Activated naive CD8-positive, alpha-beta T cell treated with anti-CD3 and anti-CD28 coated beads for 36 hours (primary cell): ENCODE measurements at regions not wholly inside any gene's neighbourhood (a gene's known extent, or its start where the extent isn't known, plus 50 kb on each side); places are given as distances from the start of the nearest gene placed in this dataset.

ENCODE experiments used
- DNase-seq: peaks from one replicate; pipeline ENCODE4 v3.0.0; 2021
- H3K27ac Mint-ChIP-seq: one replicate; pipeline ENCODE4 v1.8.0; 2022; ENCODE audit warnings: mild to moderate bottlenecking, moderate library complexity, mixed read lengths
- H3K27me3 Mint-ChIP-seq: one replicate; pipeline ENCODE4 v1.8.0; 2022; ENCODE audit warnings: mild to moderate bottlenecking, mixed read lengths
- H3K36me3 Mint-ChIP-seq: one replicate; pipeline ENCODE4 v1.8.0; 2021; ENCODE audit warnings: mild to moderate bottlenecking, mixed read lengths
- H3K4me1 Mint-ChIP-seq: one replicate; pipeline ENCODE4 v1.8.0; 2021; ENCODE audit warnings: mixed read lengths
- H3K4me3 Mint-ChIP-seq: one replicate; pipeline ENCODE4 v1.8.0; 2022; ENCODE audit warnings: mild to moderate bottlenecking, moderate library complexity, mixed read lengths
- H3K9me3 Mint-ChIP-seq: one replicate; pipeline ENCODE4 v1.8.0; 2022; ENCODE audit warnings: mixed read lengths

DNA sequence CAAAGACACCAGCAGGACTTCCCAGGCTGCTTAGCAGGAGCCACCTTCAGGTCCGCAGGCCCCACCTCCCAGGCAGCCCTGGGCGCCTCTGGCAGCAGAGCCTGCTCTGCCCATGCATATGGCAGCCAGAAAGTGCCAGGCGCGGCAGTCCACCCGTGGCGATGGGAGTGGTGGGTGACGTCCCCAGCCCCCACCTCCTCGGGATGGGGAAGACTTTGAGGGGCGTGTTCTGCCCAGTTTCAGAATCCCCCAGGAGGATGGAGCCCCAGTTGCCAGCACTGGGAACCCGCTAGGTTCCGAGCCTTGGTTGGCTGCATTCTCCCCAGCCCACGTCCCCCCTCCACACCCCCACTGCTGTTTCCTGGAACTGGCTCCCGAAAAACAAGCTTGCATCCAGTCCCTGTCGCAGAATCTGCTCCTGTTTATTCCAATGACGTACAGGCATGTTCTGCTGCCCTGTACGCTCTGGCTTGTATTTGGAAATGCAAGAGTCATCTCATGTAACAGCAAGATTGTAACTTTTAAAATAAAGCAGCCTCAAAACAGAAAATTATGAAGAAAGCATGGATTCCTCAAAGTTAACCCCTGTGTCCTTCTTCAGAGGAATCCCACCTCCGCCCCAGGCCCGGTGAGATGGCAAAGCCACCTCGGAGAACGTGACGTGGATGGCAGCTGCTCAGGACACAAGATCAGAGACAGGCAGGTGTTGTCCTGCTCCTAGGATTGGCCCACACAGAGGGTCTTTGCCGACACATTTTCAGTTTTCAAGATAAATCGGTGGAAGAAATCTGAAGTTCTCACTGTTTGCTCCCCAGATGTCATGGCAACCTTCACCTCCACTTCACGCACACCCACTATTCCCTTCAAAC is 87.8 kb upstream of the PPP2R2D start:
- Mint-ChIP-seq H3K4me3 (no peak overlapping the region), H3K4me1 (no peaks in the 10 kb centered on the region), H3K27me3 (peaks cover 3% of the 10 kb centered on the region), H3K27ac (no peak overlapping the region), H3K36me3 (no peaks in the 10 kb centered on the region), H3K9me3 (no peaks in the 10 kb centered on the region)
- DNase-seq = no peak

DNA sequence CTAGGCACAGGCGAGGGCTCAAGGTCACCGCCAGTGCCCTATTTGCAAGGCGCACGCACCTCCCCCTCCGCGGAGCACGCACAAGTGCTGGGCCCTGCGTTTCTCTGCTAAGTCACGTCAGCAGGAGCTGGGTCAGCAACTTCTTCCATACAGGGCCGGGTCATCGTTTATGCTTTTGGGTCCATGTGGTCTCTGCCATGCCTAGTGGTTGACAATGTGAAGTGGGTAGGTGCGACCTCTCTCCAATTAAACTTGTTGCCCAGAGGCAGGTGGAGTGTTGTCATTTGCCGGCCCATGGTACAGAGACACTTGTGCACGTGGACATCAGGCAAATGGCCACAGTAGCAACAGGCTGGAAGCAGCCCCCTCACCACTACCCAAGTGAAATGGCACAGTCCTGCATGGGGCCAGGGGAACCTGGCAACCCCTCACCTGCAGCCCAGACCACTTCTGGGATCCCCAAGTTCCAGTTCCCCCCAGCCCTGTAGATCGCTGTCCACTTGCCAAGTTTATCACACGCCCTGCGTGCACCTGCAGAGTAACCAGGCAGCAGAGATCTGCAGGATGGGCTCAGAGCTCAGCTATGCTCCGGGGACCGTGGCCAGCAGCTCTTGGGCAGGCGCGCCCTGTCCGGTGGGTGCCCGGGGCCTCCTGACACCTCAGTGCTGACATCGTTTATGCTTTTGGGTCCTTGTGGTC is 86.1 kb upstream of the PPP2R2D start:
- H3K9me3 Mint-ChIP-seq = no peaks in the 10 kb centered on the region
- peaks cover 3% of the 10 kb centered on the region for H3K27me3 Mint-ChIP-seq
- no peaks in the 10 kb centered on the region for H3K4me1 Mint-ChIP-seq
- no peak for DNase-seq
- no peaks in the 10 kb centered on the region for H3K36me3 Mint-ChIP-seq
- H3K27ac Mint-ChIP-seq = no peak overlapping the region
- H3K4me3 Mint-ChIP-seq = no peak overlapping the region

DNA sequence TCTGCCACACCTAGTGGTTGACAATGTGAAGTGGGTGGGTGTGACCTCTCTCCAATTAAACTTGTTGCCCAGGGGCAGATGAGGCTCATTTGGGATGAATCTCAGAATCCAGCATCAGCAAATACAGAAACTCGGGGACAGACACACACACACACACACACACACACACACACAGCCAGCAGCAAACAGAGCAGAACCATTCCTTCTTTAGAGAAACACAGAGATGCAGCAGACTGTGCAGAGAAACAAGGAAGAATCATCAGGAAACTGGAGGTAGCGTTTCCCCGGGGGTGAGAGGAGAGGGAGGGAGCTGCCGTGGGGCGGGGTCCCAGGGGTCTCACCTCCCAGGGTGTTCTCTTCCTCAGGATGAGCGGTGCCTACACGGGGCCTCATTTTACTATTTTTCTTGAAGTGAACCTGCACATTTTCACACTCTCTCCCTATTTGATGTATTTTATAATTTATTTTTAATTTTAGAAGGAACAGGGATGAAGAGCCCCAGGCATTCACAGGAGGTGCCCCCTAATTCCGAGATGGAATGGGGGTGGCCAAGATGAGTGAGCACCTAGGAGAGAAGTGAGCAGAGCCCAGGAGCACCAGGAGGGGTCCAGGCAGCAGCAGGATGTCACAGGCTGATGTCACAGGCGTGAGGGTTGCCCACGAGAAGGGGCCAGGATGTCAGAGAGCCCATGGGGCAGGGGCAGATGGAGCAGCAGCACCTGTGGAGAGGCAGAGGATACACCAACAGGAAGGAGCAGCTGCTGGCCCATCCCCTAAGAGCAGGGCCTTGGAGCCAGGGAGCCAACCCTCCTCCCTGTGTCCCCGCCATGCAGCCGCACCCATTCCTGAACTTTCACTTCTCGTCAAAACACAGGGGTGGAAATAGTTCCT is 85.3 kb upstream of the PPP2R2D start:
- H3K4me1 Mint-ChIP-seq = no peaks in the 10 kb centered on the region
- H3K9me3 Mint-ChIP-seq = no peaks in the 10 kb centered on the region
- no peak overlapping the region for H3K4me3 Mint-ChIP-seq
- peaks cover 3% of the 10 kb centered on the region for H3K27me3 Mint-ChIP-seq
- H3K27ac Mint-ChIP-seq = no peak overlapping the region
- H3K36me3 Mint-ChIP-seq = no peaks in the 10 kb centered on the region
- DNase-seq = no peak

DNA sequence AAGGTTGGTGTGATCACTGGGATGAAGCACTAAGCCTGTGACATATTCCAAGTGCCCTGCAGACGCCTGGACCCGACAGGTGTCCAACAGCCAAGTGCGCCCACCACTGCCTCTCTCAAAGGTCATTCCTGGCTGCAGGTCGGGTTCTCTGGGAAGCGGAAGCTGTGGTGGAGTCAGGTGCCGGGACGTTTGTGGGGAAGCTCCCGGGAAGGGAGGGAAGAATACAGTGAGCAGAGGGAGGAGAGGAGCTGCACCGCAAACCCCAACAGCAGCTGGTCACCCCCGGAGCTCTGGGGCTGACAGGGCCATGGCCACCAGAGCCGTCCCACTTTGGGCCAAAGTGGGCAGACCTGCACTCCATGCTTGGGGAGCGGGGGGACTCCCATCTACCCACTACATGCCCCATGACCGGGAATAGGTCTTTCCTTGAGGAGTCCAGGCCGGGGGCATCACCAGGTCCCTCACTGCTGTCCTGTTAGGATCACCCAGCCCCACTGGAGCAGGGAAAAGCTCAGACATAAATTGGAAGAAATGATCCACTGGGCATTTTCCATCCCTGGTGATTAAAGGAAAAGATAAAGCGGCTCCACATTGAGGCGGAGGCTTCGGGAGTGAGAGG is 84.5 kb upstream of the PPP2R2D start:
- Mint-ChIP-seq H3K27ac (no peak overlapping the region), H3K36me3 (no peaks in the 10 kb centered on the region), H3K4me3 (no peak overlapping the region), H3K9me3 (no peaks in the 10 kb centered on the region), H3K4me1 (no peaks in the 10 kb centered on the region), H3K27me3 (peaks cover 3% of the 10 kb centered on the region)
- DNase-seq = no peak

DNA sequence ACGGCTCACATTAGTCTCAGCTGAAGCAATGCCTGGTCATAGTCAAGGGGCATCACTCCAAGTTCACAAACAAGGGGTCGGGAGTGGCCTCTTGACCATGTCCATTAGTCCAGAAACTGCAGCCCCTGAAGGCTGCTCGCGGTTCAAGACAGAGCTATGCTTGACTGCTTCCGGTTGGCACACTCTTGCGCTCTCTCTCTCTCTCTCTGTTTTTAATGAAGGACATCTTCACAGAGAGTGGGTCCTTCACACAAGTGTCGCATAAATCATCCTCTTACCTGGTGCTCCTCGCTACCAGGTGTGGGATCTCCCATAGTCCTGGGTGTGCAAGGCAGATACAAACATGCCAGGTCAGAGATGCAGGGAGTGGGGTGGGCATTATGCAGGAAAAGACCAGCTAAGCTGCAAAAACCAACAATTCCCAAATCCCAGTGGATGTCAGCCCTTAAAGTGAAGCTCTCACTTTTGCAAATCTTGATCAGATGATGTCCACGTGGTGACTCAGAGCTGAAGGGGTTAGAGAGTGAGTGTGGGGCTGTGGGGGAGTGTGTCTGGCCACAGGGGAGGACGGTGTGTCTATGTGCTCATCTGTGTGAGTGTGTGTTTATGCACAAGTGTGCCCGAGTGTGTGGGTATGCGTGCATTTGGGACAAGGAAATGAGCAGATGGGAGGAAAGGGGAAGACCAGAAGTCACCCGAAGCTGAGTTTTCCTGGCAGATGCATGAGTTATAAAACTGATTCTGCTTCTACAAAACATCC is 83.7 kb upstream of the PPP2R2D start:
- no peak for DNase-seq
- H3K27ac Mint-ChIP-seq = no peak overlapping the region
- no peaks in the 10 kb centered on the region for H3K9me3 Mint-ChIP-seq
- H3K4me3 Mint-ChIP-seq = no peak overlapping the region
- H3K27me3 Mint-ChIP-seq = peaks cover 3% of the 10 kb centered on the region
- no peaks in the 10 kb centered on the region for H3K4me1 Mint-ChIP-seq
- no peaks in the 10 kb centered on the region for H3K36me3 Mint-ChIP-seq

DNA sequence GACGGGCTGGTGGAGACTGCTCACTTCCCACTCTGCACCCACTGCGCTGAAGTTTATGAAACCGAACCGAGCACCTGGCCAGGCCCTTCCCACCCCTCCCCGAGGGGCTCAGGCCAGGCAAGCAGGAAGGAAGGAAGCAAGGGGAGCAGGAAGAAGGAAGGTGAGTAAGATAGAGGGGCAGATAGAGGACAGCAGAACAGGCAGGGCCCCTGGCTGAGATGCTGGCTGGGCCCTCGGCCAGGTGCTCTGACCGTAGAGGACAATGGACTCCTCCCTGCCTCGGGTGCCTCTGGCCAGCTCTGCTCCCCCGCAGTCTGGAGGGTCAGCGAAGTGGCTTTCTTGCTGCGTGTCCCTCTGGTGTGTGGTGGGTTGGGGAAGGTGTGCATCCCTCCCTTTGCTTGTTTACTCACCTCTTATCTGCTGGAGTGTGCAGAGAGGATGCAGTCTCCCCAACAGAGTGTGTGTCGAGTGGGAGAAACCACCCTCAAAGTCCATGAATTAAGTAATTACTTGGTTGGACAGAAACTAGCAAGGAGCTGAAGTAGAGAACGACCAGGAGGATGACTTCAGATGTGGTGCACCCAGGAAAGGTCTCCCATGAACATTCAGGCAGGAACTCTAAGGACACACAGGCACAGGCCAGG is 82.8 kb upstream of the PPP2R2D start:
- Mint-ChIP-seq H3K9me3 (no peaks in the 10 kb centered on the region), H3K4me3 (no peak overlapping the region), H3K4me1 (no peaks in the 10 kb centered on the region), H3K27ac (no peak overlapping the region), H3K27me3 (peaks cover 3% of the 10 kb centered on the region), H3K36me3 (no peaks in the 10 kb centered on the region)
- DNase-seq = no peak

DNA sequence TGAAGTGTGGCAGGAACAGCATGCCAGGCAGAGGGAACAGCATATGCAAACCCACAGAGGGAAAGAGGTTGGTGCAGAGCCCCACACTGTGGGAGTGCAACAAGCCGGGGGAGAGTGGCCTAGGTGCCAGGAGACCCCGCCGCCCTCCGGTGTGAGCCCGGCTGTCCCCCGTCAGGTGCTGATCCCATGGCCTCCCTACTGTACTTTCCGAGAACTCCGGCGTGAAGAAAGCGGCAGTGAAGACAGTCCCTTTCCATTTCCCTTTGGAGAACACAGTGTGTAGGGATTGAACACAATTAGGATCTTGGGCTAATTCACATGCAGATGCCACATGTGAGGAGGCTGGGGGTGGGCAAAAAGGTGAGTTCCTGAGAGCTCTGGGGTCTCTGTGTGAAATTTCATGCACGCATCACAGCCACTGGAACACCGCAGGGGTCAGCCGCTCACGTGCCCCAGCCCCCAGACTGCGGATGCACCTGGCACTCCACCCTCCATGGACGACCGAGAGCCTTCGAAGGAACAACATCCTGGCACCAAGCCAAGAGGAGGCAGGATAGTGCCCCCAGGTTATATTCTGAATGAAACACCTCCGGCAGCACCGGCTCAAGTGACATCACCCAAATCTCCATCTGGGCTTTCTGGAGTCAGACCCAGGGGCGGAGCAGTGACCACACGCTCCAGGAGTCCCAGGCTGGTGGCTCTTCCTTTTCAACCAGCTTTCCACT is 82.1 kb upstream of the PPP2R2D start:
- Mint-ChIP-seq H3K9me3 (no peaks in the 10 kb centered on the region), H3K4me1 (no peaks in the 10 kb centered on the region), H3K27ac (no peak overlapping the region), H3K27me3 (peaks cover 3% of the 10 kb centered on the region), H3K36me3 (no peaks in the 10 kb centered on the region), H3K4me3 (no peak overlapping the region)
- no peak for DNase-seq

DNA sequence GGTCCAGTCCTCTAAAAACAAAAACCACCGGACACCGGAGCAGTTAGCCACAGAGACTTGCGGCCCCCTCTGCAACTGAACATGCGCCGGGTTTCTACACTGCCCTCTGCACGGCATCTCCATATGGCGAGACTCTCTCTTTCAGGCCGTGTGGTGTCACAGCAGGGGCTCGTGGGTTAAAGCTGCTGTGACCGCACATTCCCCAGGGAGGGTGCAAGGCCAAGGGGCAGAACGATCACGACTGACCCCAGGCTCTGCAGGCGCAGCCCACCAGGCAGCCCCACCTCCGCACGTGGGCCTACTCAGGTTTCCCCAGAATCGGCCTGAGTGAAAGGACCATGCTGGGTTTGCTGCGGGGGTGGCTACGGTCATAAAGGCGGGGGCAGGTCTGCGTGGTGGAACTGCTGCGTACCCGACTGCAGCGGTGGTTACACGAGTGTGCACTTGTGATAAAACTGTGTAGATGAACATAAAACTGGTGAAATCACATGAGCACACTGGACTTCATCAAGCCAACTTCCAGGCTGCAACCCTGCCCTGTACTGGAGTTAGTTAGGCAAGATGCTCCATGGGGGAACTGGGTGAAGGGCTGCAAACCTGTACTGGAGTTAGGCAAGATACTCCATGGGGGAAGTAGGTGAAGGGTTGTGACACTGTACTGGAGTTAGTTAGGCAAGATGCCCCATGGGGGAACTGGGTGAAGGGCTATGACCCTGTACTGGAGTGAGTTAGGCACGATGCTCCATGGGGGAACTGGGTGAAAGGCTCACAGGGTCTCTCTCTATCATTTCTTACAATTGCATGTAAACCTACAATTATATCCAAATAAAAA is 81.4 kb upstream of the PPP2R2D start:
- no peak for DNase-seq
- Mint-ChIP-seq H3K4me1 (no peaks in the 10 kb centered on the region), H3K27me3 (peaks cover under 1% of the 10 kb centered on the region), H3K4me3 (no peak overlapping the region), H3K36me3 (no peaks in the 10 kb centered on the region), H3K27ac (no peak overlapping the region), H3K9me3 (no peaks in the 10 kb centered on the region)

DNA sequence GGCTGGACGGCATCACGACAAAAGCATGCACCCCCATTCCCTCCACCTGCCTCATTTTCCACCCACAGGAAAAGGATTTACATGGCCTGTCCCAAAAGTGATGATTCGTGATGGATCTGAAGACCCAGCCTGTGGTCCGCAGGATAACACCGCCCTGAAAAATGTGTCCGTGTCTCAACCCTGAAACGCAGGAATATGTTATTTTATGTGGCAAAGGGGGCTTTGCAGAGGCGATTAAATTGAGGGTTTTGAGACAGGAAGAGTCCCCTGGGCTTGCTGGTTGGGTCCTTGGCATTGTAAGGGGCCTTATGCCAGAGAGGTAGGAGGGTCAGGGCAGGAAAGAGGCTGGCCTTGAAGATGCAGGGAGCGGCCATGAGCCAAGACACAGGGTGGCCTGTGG is 80.2 kb upstream of the PPP2R2D start:
- Mint-ChIP-seq H3K4me3 (no peak overlapping the region), H3K36me3 (no peaks in the 10 kb centered on the region), H3K9me3 (no peaks in the 10 kb centered on the region), H3K4me1 (no peaks in the 10 kb centered on the region), H3K27me3 (peaks cover 3% of the 10 kb centered on the region), H3K27ac (no peak overlapping the region)
- no peak for DNase-seq

DNA sequence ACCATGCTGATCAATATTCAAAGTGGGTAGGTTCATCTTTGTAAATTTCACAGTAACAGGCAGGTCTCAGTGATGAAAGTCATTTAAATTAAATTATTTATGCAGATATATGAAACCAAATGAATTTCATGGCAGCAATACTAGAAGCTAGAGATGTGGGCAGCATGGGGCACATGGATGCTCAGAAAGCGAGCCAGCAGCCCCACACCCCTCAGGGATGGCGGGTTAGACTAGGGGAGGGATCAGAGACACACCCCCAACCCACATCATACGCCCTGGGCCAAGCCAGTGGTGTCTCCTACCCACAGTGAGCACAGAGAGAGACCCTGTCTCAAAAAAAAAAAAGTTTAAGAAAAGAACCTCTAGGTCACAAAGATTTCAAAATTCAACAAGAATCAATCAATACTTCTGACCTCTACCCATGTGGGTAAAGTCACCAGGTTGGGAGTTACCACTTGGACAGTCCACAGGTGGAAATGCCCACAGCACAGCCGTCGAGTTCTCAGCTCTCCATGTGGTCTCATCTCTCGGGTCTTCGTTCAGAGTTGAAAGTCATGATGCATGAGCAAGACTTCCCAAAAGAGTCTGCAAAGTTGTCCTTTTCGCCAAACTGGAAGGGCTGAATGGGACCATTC is 79.3 kb upstream of the PPP2R2D start:
- DNase-seq = no peak
- Mint-ChIP-seq H3K4me1 (no peaks in the 10 kb centered on the region), H3K27ac (no peak overlapping the region), H3K9me3 (no peaks in the 10 kb centered on the region), H3K27me3 (peaks cover 7% of the 10 kb centered on the region), H3K4me3 (no peak overlapping the region), H3K36me3 (no peaks in the 10 kb centered on the region)

DNA sequence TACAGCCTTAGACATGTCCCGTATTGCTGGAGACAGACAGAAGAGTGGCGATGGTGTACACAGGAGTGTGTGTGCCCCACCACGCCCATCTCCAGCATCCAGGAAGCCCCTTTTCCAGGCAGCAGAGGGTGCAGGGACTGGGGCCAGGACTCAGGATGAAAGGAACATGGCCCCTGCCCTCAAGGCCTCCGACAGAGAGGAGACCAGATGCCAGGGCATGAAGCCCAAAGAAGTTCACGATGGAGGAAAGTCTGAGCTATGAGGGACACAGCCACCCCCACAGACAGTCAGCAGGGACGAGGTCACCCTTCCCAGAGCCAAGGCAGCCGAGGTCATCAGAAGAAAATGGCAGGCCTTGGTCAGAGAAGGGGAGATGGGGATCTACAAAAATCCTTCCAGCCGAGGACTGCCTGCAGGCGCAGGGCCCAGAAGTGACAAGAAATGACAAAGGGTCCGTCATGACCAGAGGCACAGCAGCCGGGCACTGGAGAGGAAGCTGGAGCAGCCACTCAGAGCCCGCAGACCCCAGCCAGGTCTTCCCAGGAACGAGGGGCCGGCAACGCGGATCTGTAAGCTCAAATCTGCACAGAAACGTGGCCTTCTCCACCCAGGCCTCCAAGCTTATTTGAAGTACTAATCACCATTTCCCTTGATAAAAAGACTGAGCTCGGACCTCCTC is 78.7 kb upstream of the PPP2R2D start:
- H3K9me3 Mint-ChIP-seq = no peaks in the 10 kb centered on the region
- H3K27ac Mint-ChIP-seq = no peak overlapping the region
- H3K4me3 Mint-ChIP-seq = no peak overlapping the region
- H3K36me3 Mint-ChIP-seq = no peaks in the 10 kb centered on the region
- no peaks in the 10 kb centered on the region for H3K4me1 Mint-ChIP-seq
- H3K27me3 Mint-ChIP-seq = peaks cover 7% of the 10 kb centered on the region
- no peak for DNase-seq

DNA sequence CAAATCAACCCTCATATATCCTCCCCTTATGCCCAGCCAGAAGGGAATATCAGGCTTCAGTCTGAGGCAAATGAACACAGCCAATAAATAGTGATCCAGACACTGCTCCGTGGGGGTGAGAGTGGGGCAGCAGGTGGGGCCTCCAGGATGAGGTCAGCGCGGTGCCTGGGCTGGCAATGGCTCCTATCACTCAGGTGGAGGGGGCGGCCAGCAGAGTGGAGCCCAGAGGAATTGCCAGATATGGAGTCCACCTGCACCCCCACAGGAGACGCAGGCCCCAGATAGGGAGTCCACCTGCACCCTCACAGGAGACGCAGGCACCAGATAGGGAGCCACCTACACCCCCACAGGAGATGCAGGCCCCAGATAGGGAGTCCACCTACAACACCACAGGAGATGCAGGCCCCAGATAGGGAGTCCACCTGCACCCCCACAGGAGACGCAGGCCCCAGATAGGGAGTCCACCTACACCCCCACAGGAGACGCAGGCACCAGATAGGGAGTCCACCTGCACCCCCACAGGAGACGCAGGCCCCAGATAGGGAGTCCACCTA is 78.0 kb upstream of the PPP2R2D start:
- Mint-ChIP-seq H3K4me3 (no peak overlapping the region), H3K4me1 (no peaks in the 10 kb centered on the region), H3K27me3 (peaks cover 12% of the 10 kb centered on the region), H3K27ac (no peak overlapping the region), H3K36me3 (no peaks in the 10 kb centered on the region), H3K9me3 (peaks cover 4% of the 10 kb centered on the region)
- no peak for DNase-seq
